Prostate gland (tissue), 2 donors: ENCODE measurements at regions not wholly inside any gene's neighbourhood (a gene's known extent, or its start where the extent isn't known, plus 50 kb on each side); places are given as distances from the start of the nearest gene placed in this dataset.

Experiments
- CTCF ChIP-seq, 4 experiments: fragments of 200-600 bp in 2 of 4; fragments of 450-650 bp in 2 of 4; sonication (generic) in 2 of 4; IDR thresholded peaks; 1 replicate in 3 of 4; 2 replicates in 1 of 4; pipeline ENCODE4 v1.5.1; 2016 to 2019; ENCODE audit warnings: antibody characterized with exemption in 4 of 4, mild to moderate bottlenecking in 2 of 4, moderate library complexity in 2 of 4
- POLR2A ChIP-seq: fragments of 450-650 bp; IDR thresholded peaks from one replicate; pipeline ENCODE4 v1.6.1; 2016; ENCODE audit warnings: antibody characterized with exemption, mild to moderate bottlenecking
- POLR2AphosphoS5 ChIP-seq: sonication (generic); formaldehyde crosslinking; IDR thresholded peaks from one replicate; pipeline ENCODE4 v1.6.1; 2017; ENCODE audit warnings: antibody characterized with exemption

GRCh38 chr6:9155836-9156235, 720.5 kb upstream of the SLC35B3 start:
- TF ChIP-seq CTCF (IDR thresholded peaks at IDR 0.05) (no peak), POLR2A (no peak), POLR2AphosphoS5 (no peak)
